ENCODE measurements at regions not wholly inside any gene's neighbourhood (a gene's known extent, or its start where the extent isn't known, plus 50 kb on each side); places are given as distances from the start of the nearest gene placed in this dataset.

- 88% methylated on average over 1 of the region's 1 CpG for WGBS
- no peak overlapping the region for H3K27ac ChIP-seq (ENCODE audit: low read depth, low read length)
Measured at GRCh38 chr6:165110860-165111259, 198.5 kb downstream of the C6orf118 start.

GRCh38 chr6:165109011-165109410 lies 200.4 kb downstream of the C6orf118 start:
- Histone ChIP-seq H3K27me3 (ENCODE audit: insufficient read depth, low read length) (no peaks in the 10 kb centered on the region), H3K4me1 (ENCODE audit: insufficient read depth, low read length) (no peaks in the 10 kb centered on the region), H3K4me3 (ENCODE audit: low read length) (no peak overlapping the region), H3K36me3 (ENCODE audit: insufficient read depth, low read length) (no peaks in the 10 kb centered on the region), H3K9me3 (ENCODE audit: insufficient read depth, low read depth, low read length) (peaks cover 6% of the 10 kb centered on the region), H3K27ac (ENCODE audit: low read depth, low read length) (no peak overlapping the region), H3K9ac (ENCODE audit: low read depth, low read length) (no peak overlapping the region)
- WGBS = 97% methylated on average over 5 of the region's 5 CpGs

More at GRCh38 chr6:165110860-165111259, 198.5 kb downstream of the C6orf118 start:
- Histone ChIP-seq H3K4me1 (ENCODE audit: insufficient read depth, low read length) (no peaks in the 10 kb centered on the region), H3K9ac (ENCODE audit: low read depth, low read length) (no peak overlapping the region), H3K27me3 (ENCODE audit: insufficient read depth, low read length) (no peaks in the 10 kb centered on the region), H3K4me3 (ENCODE audit: low read length) (no peak overlapping the region), H3K36me3 (ENCODE audit: insufficient read depth, low read length) (no peaks in the 10 kb centered on the region), H3K9me3 (ENCODE audit: insufficient read depth, low read depth, low read length) (peaks cover 13% of the 10 kb centered on the region)

GRCh38 chr6:165106261-165106660 lies 203.1 kb downstream of the C6orf118 start:
- Histone ChIP-seq H3K27me3 (ENCODE audit: insufficient read depth, low read length) (no peaks in the 10 kb centered on the region), H3K9ac (ENCODE audit: low read depth, low read length) (no peak overlapping the region), H3K4me1 (ENCODE audit: insufficient read depth, low read length) (no peaks in the 10 kb centered on the region), H3K27ac (ENCODE audit: low read depth, low read length) (no peak overlapping the region), H3K36me3 (ENCODE audit: insufficient read depth, low read length) (no peaks in the 10 kb centered on the region), H3K9me3 (ENCODE audit: insufficient read depth, low read depth, low read length) (peaks cover 5% of the 10 kb centered on the region), H3K4me3 (ENCODE audit: low read length) (no peak overlapping the region)
- WGBS = 93% methylated on average over 2 of the region's 2 CpGs

- H3K27me3 ChIP-seq (ENCODE audit: insufficient read depth, low read length) = no peaks in the 10 kb centered on the region
- 93% methylated on average over 4 of the region's 4 CpGs for WGBS
Measured at GRCh38 chr6:165098165-165098564, 211.2 kb downstream of the C6orf118 start.

GRCh38 chr6:165096868-165097267 lies 212.5 kb downstream of the C6orf118 start:
- H3K4me1 ChIP-seq (ENCODE audit: insufficient read depth, low read length) = no peaks in the 10 kb centered on the region
- no peak overlapping the region for H3K9ac ChIP-seq (ENCODE audit: low read depth, low read length)
- H3K27ac ChIP-seq (ENCODE audit: low read depth, low read length) = no peak overlapping the region
- no peak overlapping the region for H3K4me3 ChIP-seq (ENCODE audit: low read length)
- no peaks in the 10 kb centered on the region for H3K27me3 ChIP-seq (ENCODE audit: insufficient read depth, low read length)
- H3K36me3 ChIP-seq (ENCODE audit: insufficient read depth, low read length) = no peaks in the 10 kb centered on the region
- WGBS = no CpG with 5 or more reads among the region's 1 CpG
- H3K9me3 ChIP-seq (ENCODE audit: insufficient read depth, low read depth, low read length) = peaks cover 34% of the 10 kb centered on the region

More at GRCh38 chr6:165098165-165098564, 211.2 kb downstream of the C6orf118 start:
- Histone ChIP-seq H3K36me3 (ENCODE audit: insufficient read depth, low read length) (no peaks in the 10 kb centered on the region), H3K9me3 (ENCODE audit: insufficient read depth, low read depth, low read length) (peaks cover 35% of the 10 kb centered on the region), H3K4me1 (ENCODE audit: insufficient read depth, low read length) (no peaks in the 10 kb centered on the region), H3K27ac (ENCODE audit: low read depth, low read length) (no peak overlapping the region), H3K4me3 (ENCODE audit: low read length) (no peak overlapping the region), H3K9ac (ENCODE audit: low read depth, low read length) (no peak overlapping the region)

GRCh38 chr6:165096209-165096608 lies 213.2 kb downstream of the C6orf118 start:
- Histone ChIP-seq H3K27me3 (ENCODE audit: insufficient read depth, low read length) (no peaks in the 10 kb centered on the region), H3K4me3 (ENCODE audit: low read length) (no peak overlapping the region), H3K36me3 (ENCODE audit: insufficient read depth, low read length) (no peaks in the 10 kb centered on the region), H3K9me3 (ENCODE audit: insufficient read depth, low read depth, low read length) (peaks cover 33% of the 10 kb centered on the region), H3K4me1 (ENCODE audit: insufficient read depth, low read length) (no peaks in the 10 kb centered on the region), H3K9ac (ENCODE audit: low read depth, low read length) (no peak overlapping the region), H3K27ac (ENCODE audit: low read depth, low read length) (no peak overlapping the region)
- WGBS = 93% methylated on average over 5 of the region's 5 CpGs

- H3K4me1 ChIP-seq (ENCODE audit: insufficient read depth, low read length) = no peaks in the 10 kb centered on the region
- 98% methylated on average over 6 of the region's 6 CpGs for whole genome bisulfite sequencing
- H3K27ac ChIP-seq (ENCODE audit: low read depth, low read length) = no peak overlapping the region
- H3K9ac ChIP-seq (ENCODE audit: low read depth, low read length) = no peak overlapping the region
- H3K27me3 ChIP-seq (ENCODE audit: insufficient read depth, low read length) = no peaks in the 10 kb centered on the region
- H3K9me3 ChIP-seq (ENCODE audit: insufficient read depth, low read depth, low read length) = peaks cover 33% of the 10 kb centered on the region
- H3K36me3 ChIP-seq (ENCODE audit: insufficient read depth, low read length) = no peaks in the 10 kb centered on the region
- no peak overlapping the region for H3K4me3 ChIP-seq (ENCODE audit: low read length)
Measured at GRCh38 chr6:165092881-165093595, 216.4 kb downstream of the C6orf118 start.

- 92% methylated on average over 8 of the region's 8 CpGs for WGBS
- H3K27me3 ChIP-seq (ENCODE audit: insufficient read depth, low read length) = no peaks in the 10 kb centered on the region
- H3K4me1 ChIP-seq (ENCODE audit: insufficient read depth, low read length) = no peaks in the 10 kb centered on the region
- peaks cover 27% of the 10 kb centered on the region for H3K9me3 ChIP-seq (ENCODE audit: insufficient read depth, low read depth, low read length)
- no peaks in the 10 kb centered on the region for H3K36me3 ChIP-seq (ENCODE audit: insufficient read depth, low read length)
- no peak overlapping the region for H3K27ac ChIP-seq (ENCODE audit: low read depth, low read length)
- no peak overlapping the region for H3K9ac ChIP-seq (ENCODE audit: low read depth, low read length)
- no peak overlapping the region for H3K4me3 ChIP-seq (ENCODE audit: low read length)
Measured at GRCh38 chr6:165091121-165091785, 218.2 kb downstream of the C6orf118 start.

- no peak overlapping the region for H3K9ac ChIP-seq (ENCODE audit: low read depth, low read length)
- no peaks in the 10 kb centered on the region for H3K4me1 ChIP-seq (ENCODE audit: insufficient read depth, low read length)
- H3K27ac ChIP-seq (ENCODE audit: low read depth, low read length) = no peak overlapping the region
- no peaks in the 10 kb centered on the region for H3K36me3 ChIP-seq (ENCODE audit: insufficient read depth, low read length)
- H3K27me3 ChIP-seq (ENCODE audit: insufficient read depth, low read length) = no peaks in the 10 kb centered on the region
- 94% methylated on average over 8 of the region's 8 CpGs for WGBS
- no peak overlapping the region for H3K4me3 ChIP-seq (ENCODE audit: low read length)
- H3K9me3 ChIP-seq (ENCODE audit: insufficient read depth, low read depth, low read length) = peaks cover 18% of the 10 kb centered on the region
Measured at GRCh38 chr6:165090242-165090641, 219.2 kb downstream of the C6orf118 start.

- Histone ChIP-seq H3K4me1 (ENCODE audit: insufficient read depth, low read length) (no peaks in the 10 kb centered on the region), H3K27ac (ENCODE audit: low read depth, low read length) (no peak overlapping the region), H3K36me3 (ENCODE audit: insufficient read depth, low read length) (no peaks in the 10 kb centered on the region), H3K9me3 (ENCODE audit: insufficient read depth, low read depth, low read length) (no peaks in the 10 kb centered on the region), H3K27me3 (ENCODE audit: insufficient read depth, low read length) (no peaks in the 10 kb centered on the region), H3K9ac (ENCODE audit: low read depth, low read length) (no peak overlapping the region), H3K4me3 (ENCODE audit: low read length) (no peak overlapping the region)
- WGBS = 94% methylated on average over 3 of the region's 3 CpGs
Measured at GRCh38 chr6:165086814-165087213, 222.6 kb downstream of the C6orf118 start.

- no peak overlapping the region for H3K9ac ChIP-seq (ENCODE audit: low read depth, low read length)
- no peaks in the 10 kb centered on the region for H3K36me3 ChIP-seq (ENCODE audit: insufficient read depth, low read length)
- H3K27me3 ChIP-seq (ENCODE audit: insufficient read depth, low read length) = no peaks in the 10 kb centered on the region
- no peaks in the 10 kb centered on the region for H3K9me3 ChIP-seq (ENCODE audit: insufficient read depth, low read depth, low read length)
- WGBS = 95% methylated on average over 2 of the region's 2 CpGs
- H3K27ac ChIP-seq (ENCODE audit: low read depth, low read length) = no peak overlapping the region
- H3K4me3 ChIP-seq (ENCODE audit: low read length) = no peak overlapping the region
- H3K4me1 ChIP-seq (ENCODE audit: insufficient read depth, low read length) = no peaks in the 10 kb centered on the region
Measured at GRCh38 chr6:165082636-165083035, 226.8 kb downstream of the C6orf118 start.

Data from HUES64 (cell line).